ENCODE measurements at regions not wholly inside any gene's neighbourhood (a gene's known extent, or its start where the extent isn't known, plus 50 kb on each side); places are given as distances from the start of the nearest gene placed in this dataset.
"Not testable (repeated sequence)": the region's sequence is repeated elsewhere in the genome, so short reads cannot be mapped to it uniquely, and the experiment has no call there.

GRCh38 chr3:178198329-178198728 lies 337.9 kb upstream of the KCNMB2 start:
- TF ChIP-seq ZNF274 (IDR thresholded peaks at IDR 0.05; ENCODE audit: low read depth, low read length) = no peak
- no peak overlapping the region for H3K4me3 ChIP-seq (ENCODE audit: low read length)

- TF ChIP-seq ZNF274 (IDR thresholded peaks at IDR 0.05; ENCODE audit: low read depth, low read length) = no peak
- H3K4me3 ChIP-seq (ENCODE audit: low read length) = no peak overlapping the region
Observed at GRCh38 chr3:178200316-178200715, 335.9 kb upstream of the KCNMB2 start.

- H3K4me3 ChIP-seq (ENCODE audit: low read length) = no peak overlapping the region
- no peak for TF ChIP-seq ZNF274 (IDR thresholded peaks at IDR 0.05; ENCODE audit: low read depth, low read length)
Observed at GRCh38 chr3:178201714-178202113, 334.5 kb upstream of the KCNMB2 start.

GRCh38 chr3:178202194-178202593 lies 334.0 kb upstream of the KCNMB2 start:
- no peak overlapping the region for H3K4me3 ChIP-seq (ENCODE audit: low read length)
- no peak for TF ChIP-seq ZNF274 (IDR thresholded peaks at IDR 0.05; ENCODE audit: low read depth, low read length)

- TF ChIP-seq ZNF274 (IDR thresholded peaks at IDR 0.05; ENCODE audit: low read depth, low read length) = no peak
- no peak overlapping the region for H3K4me3 ChIP-seq (ENCODE audit: low read length)
Observed at GRCh38 chr3:178203165-178203564, 333.1 kb upstream of the KCNMB2 start.

- H3K4me3 ChIP-seq (ENCODE audit: low read length) = no peak overlapping the region
- no peak for TF ChIP-seq ZNF274 (IDR thresholded peaks at IDR 0.05; ENCODE audit: low read depth, low read length)
Observed at GRCh38 chr3:178203650-178204049, 332.6 kb upstream of the KCNMB2 start.

- TF ChIP-seq ZNF274 (IDR thresholded peaks at IDR 0.05; ENCODE audit: low read depth, low read length) = no peak
Observed at GRCh38 chr3:178205740-178206139, 330.5 kb upstream of the KCNMB2 start.

GRCh38 chr3:178206521-178206920 lies 329.7 kb upstream of the KCNMB2 start:
- no peak overlapping the region for H3K4me3 ChIP-seq (ENCODE audit: low read length)
- TF ChIP-seq ZNF274 (IDR thresholded peaks at IDR 0.05; ENCODE audit: low read depth, low read length) = no peak

More at GRCh38 chr3:178205740-178206139, 330.5 kb upstream of the KCNMB2 start:
- H3K4me3 ChIP-seq (ENCODE audit: low read length) = no peak overlapping the region

- not testable (repeated sequence) for H3K4me3 ChIP-seq (ENCODE audit: low read length)
Observed at GRCh38 chr3:178207161-178207560, 329.1 kb upstream of the KCNMB2 start.

- H3K4me3 ChIP-seq (ENCODE audit: low read length) = not testable (repeated sequence)
Observed at GRCh38 chr3:178207627-178208026, 328.6 kb upstream of the KCNMB2 start.

GRCh38 chr3:178209116-178209515 lies 327.1 kb upstream of the KCNMB2 start:
- H3K4me3 ChIP-seq (ENCODE audit: low read length) = not testable (repeated sequence)

GRCh38 chr3:178209618-178210017 lies 326.6 kb upstream of the KCNMB2 start:
- H3K4me3 ChIP-seq (ENCODE audit: low read length) = not testable (repeated sequence)

GRCh38 chr3:178211086-178211485 lies 325.1 kb upstream of the KCNMB2 start:
- H3K4me3 ChIP-seq (ENCODE audit: low read length) = not testable (repeated sequence)

- TF ChIP-seq ZNF274 (IDR thresholded peaks at IDR 0.05; ENCODE audit: low read depth, low read length) = no peak
- H3K4me3 ChIP-seq (ENCODE audit: low read length) = no peak overlapping the region
Observed at GRCh38 chr3:178217479-178217878, 318.8 kb upstream of the KCNMB2 start.

GRCh38 chr3:178218231-178218630 lies 318.0 kb upstream of the KCNMB2 start:
- no peak for TF ChIP-seq ZNF274 (IDR thresholded peaks at IDR 0.05; ENCODE audit: low read depth, low read length)
- H3K4me3 ChIP-seq (ENCODE audit: low read length) = no peak overlapping the region

- not testable (repeated sequence) for H3K4me3 ChIP-seq (ENCODE audit: low read length)
Observed at GRCh38 chr3:178219661-178220060, 316.6 kb upstream of the KCNMB2 start.

GRCh38 chr3:178223876-178224275 lies 312.4 kb upstream of the KCNMB2 start:
- TF ChIP-seq ZNF274 (IDR thresholded peaks at IDR 0.05; ENCODE audit: low read depth, low read length) = no peak
- H3K4me3 ChIP-seq (ENCODE audit: low read length) = no peak overlapping the region

Data from GM08714 (cell line).